AG04450 (cell line): ENCODE measurements at regions not wholly inside any gene's neighbourhood (a gene's known extent, or its start where the extent isn't known, plus 50 kb on each side); places are given as distances from the start of the nearest gene placed in this dataset.
"Not testable (repeated sequence)": the region's sequence is repeated elsewhere in the genome, so short reads cannot be mapped to it uniquely, and the experiment has no call there.

ENCODE experiments used
- CTCF ChIA-PET: fragments of 300-600, 350-600 bp; formaldehyde crosslinking; extraction: SDS; loops from one replicate; lab custom pipeline; 2022; ENCODE audit warnings: antibody characterized with exemption, inconsistent platforms; lab: Charles Lee
- POLR2A ChIA-PET: fragments of 350-600 bp; formaldehyde crosslinking; extraction: SDS; loops from one replicate; lab custom pipeline; 2021; ENCODE audit warnings: antibody characterized with exemption, inconsistent platforms; lab: Yijun Ruan, JAX
- DNase-seq: peaks from one replicate; pipeline ENCODE4 v3.0.0-alpha.2; 2011; ENCODE audit warnings: low read depth, low spot score
- H3K27ac ChIP-seq: one replicate; pipeline ENCODE4 v1.5.1; 2012; ENCODE audit warnings: low read depth, low read length, control low read depth
- H3K27me3 ChIP-seq: one replicate; pipeline ENCODE4 v1.6.0; 2012; ENCODE audit warnings: low read length; ENCODE audit not compliant: control insufficient read depth, insufficient read depth
- H3K4me3 ChIP-seq: 2 replicates; pipeline ENCODE4 v1.5.1; 2011; ENCODE audit warnings: mild to moderate bottlenecking, low read depth, low read length, control low read depth
- H3K9me3 ChIP-seq: 2 replicates; pipeline ENCODE4 v1.5.1; 2012; ENCODE audit warnings: low read length; ENCODE audit not compliant: control insufficient read depth, insufficient read depth
- CTCF ChIP-seq: IDR thresholded peaks from 2 replicates; pipeline ENCODE4 v1.5.1; 2011; ENCODE audit warnings: low read depth, low read length, control low read depth, inconsistent platforms

- no peaks in the 10 kb centered on the region for H3K9me3 ChIP-seq
- DNase-seq = peak; percentile 45
- POLR2A ChIA-PET = no interaction called here
- no peaks in the 10 kb centered on the region for H3K27me3 ChIP-seq
- CTCF ChIA-PET = interaction anchor here (0.6 kb wide), 1 partner anchor 20 kb away, joined by 5 read pairs; no protein-coding TSS in a partner anchor
- no peak for TF ChIP-seq CTCF
- H3K27ac ChIP-seq = no peak overlapping the region
- no peak overlapping the region for H3K4me3 ChIP-seq
These were observed 88.9 kb upstream of the ODAD2 start for GRCh38 chr10:28087661-28088351.

- H3K27ac ChIP-seq, H3K9me3 ChIP-seq, H3K27me3 ChIP-seq, POLR2A ChIA-PET, DNase-seq, H3K4me3 ChIP-seq, CTCF ChIA-PET: not testable (repeated sequence)
These were observed 86.9 kb upstream of the ODAD2 start for GRCh38 chr10:28085760-28086159.

- TF ChIP-seq CTCF = no peak
- ChIA-PET CTCF (no interaction called here), POLR2A (no interaction called here)
These were observed 84.0 kb upstream of the ODAD2 start for GRCh38 chr10:28082885-28083284.

GRCh38 chr10:28082316-28082715 lies 83.4 kb upstream of the ODAD2 start:
- no peak for DNase-seq
- no peaks in the 10 kb centered on the region for H3K27me3 ChIP-seq
- H3K4me3 ChIP-seq = no peak overlapping the region
- CTCF ChIA-PET = no interaction called here
- TF ChIP-seq CTCF = no peak
- no peaks in the 10 kb centered on the region for H3K9me3 ChIP-seq
- H3K27ac ChIP-seq = no peak overlapping the region
- POLR2A ChIA-PET = no interaction called here

More at GRCh38 chr10:28082885-28083284, 84.0 kb upstream of the ODAD2 start:
- DNase-seq = no peak
- no peak overlapping the region for H3K4me3 ChIP-seq
- H3K27ac ChIP-seq = no peak overlapping the region
- H3K9me3 ChIP-seq = no peaks in the 10 kb centered on the region
- no peaks in the 10 kb centered on the region for H3K27me3 ChIP-seq

GRCh38 chr10:28077889-28078288 lies 79.0 kb upstream of the ODAD2 start:
- Histone ChIP-seq H3K9me3 (peaks cover 6% of the 10 kb centered on the region; the same call in 1 of the 2 replicates), H3K27me3 (no peaks in the 10 kb centered on the region), H3K4me3 (no peak overlapping the region), H3K27ac (no peak overlapping the region)
- ChIA-PET POLR2A (no interaction called here), CTCF (no interaction called here)
- no peak for TF ChIP-seq CTCF
- DNase-seq = no peak
